ENCODE measurements at regions not wholly inside any gene's neighbourhood (a gene's known extent, or its start where the extent isn't known, plus 50 kb on each side); places are given as distances from the start of the nearest gene placed in this dataset.

- H3K23ac ChIP-seq (ENCODE audit: insufficient read length): no peak overlapping the region
- H3K4me1 ChIP-seq (replicated peaks in 1 of 4; ENCODE audit: control insufficient read depth in 3 of 4, insufficient read depth in 4 of 4, low read length in 3 of 4): no peaks in the 10 kb centered on the region
- no peak overlapping the region for H2BK12ac ChIP-seq (ENCODE audit: low read depth, low read length)
- H3K4ac ChIP-seq (replicated peaks; ENCODE audit: insufficient read length, low read depth, low read length): no peak overlapping the region
- H3K18ac ChIP-seq (ENCODE audit: extremely low read depth, low read length): no peak overlapping the region
- H3K56ac ChIP-seq (replicated peaks; ENCODE audit: insufficient read length, low read depth, low read length): no peak overlapping the region
- H3K4me2 ChIP-seq (ENCODE audit: insufficient read depth in 1 of 2, low read depth in 2 of 2, low read length in 2 of 2): no peak overlapping the region
- no peak for DNase-seq (ENCODE audit: low read depth in 1 of 2, low spot score in 2 of 2)
- H4K8ac ChIP-seq (ENCODE audit: extremely low read depth, insufficient read depth, low read length): no peak overlapping the region
- H4K5ac ChIP-seq (ENCODE audit: insufficient read length, low read depth, low read length): no peak overlapping the region
- no peak overlapping the region for H2BK15ac ChIP-seq (ENCODE audit: low read length)
- no peak overlapping the region for H2BK5ac ChIP-seq (ENCODE audit: low read depth, low read length)
- H2AK5ac ChIP-seq (ENCODE audit: low read depth, low read length): no peak overlapping the region
- H3K27me3 ChIP-seq (replicated peaks in 1 of 4; ENCODE audit: control insufficient read depth in 3 of 4, extremely low read depth in 1 of 4, insufficient read depth in 3 of 4, low read length in 3 of 4): no peaks in the 10 kb centered on the region
- H3K79me1 ChIP-seq (ENCODE audit: low read depth, low read length): no peaks in the 10 kb centered on the region
- no peaks in the 10 kb centered on the region for H3K79me2 ChIP-seq (ENCODE audit: control insufficient read depth in 1 of 2, insufficient read depth in 2 of 2, low read length in 2 of 2)
- no peak overlapping the region for H3K27ac ChIP-seq (ENCODE audit: low read depth, low read length)
- no peaks in the 10 kb centered on the region for H4K20me1 ChIP-seq (replicated peaks in 1 of 2; ENCODE audit: control insufficient read depth in 1 of 2, insufficient read depth in 2 of 2, low read length in 2 of 2)
- H2BK120ac ChIP-seq (replicated peaks; ENCODE audit: low read depth, low read length): no peak overlapping the region
- no peak overlapping the region for H2AFZ ChIP-seq (ENCODE audit: low read length)
- no peaks in the 10 kb centered on the region for H3K23me2 ChIP-seq (ENCODE audit: low read depth, low read length)
- WGBS, 2 experiments (ENCODE audit: extremely low coverage in 1 of 2, insufficient coverage in 1 of 2, insufficient read length in 1 of 2, insufficient replicate concordance in 2 of 2, low coverage in 1 of 2, low lambda C conversion rate in 2 of 2, missing lambda C conversion rate in 1 of 2): 81% methylated on average over 1 of the region's 1 CpG; no CpG with 5 or more reads in 1 of the 2 experiments
- no peaks in the 10 kb centered on the region for H3K9me3 ChIP-seq (ENCODE audit: insufficient read depth in 2 of 2, low read depth in 1 of 2, low read length in 1 of 2)
- no peak overlapping the region for H2BK20ac ChIP-seq (ENCODE audit: low read length)
- H3K36me3 ChIP-seq (ENCODE audit: control insufficient read depth in 2 of 4, insufficient read depth in 4 of 4, low read length in 3 of 4): no peaks in the 10 kb centered on the region
- FAIRE-seq: no peak
- no peak overlapping the region for H3K4me3 ChIP-seq (ENCODE audit: extremely low read depth in 1 of 4, insufficient read depth in 2 of 4, low read depth in 3 of 4, low read length in 4 of 4)
- CTCF ChIA-PET (ENCODE audit: partially characterized antibody): interaction anchor here (1.2 kb wide), 1 partner anchor 20 kb away, joined by 4 read pairs; no protein-coding TSS in a partner anchor
- POLR2A ChIA-PET (ENCODE audit: partially characterized antibody): no interaction called here
- no peak overlapping the region for H3K9ac ChIP-seq (replicated peaks in 1 of 4; ENCODE audit: extremely low read depth in 1 of 4, low read depth in 3 of 4, low read length in 3 of 4)
- no peak overlapping the region for H3K14ac ChIP-seq (ENCODE audit: insufficient read length)
- H4K91ac ChIP-seq (replicated peaks; ENCODE audit: insufficient read length, low read length): no peak overlapping the region
- TF ChIP-seq ASH2L (IDR thresholded peaks at IDR 0.05; ENCODE audit: low read length) (no peak), KDM5A (IDR thresholded peaks at IDR 0.05; ENCODE audit: low read length) (no peak), EGR1 (IDR thresholded peaks at IDR 0.05; ENCODE audit: borderline replicate concordance, low read depth, low read length) (no peak)
- TF ChIP-seq, protein P1, sequence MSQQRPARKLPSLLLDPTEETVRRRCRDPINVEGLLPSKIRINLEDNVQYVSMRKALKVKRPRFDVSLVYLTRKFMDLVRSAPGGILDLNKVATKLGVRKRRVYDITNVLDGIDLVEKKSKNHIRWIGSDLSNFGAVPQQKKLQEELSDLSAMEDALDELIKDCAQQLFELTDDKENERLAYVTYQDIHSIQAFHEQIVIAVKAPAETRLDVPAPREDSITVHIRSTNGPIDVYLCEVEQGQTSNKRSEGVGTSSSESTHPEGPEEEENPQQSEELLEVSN (IDR thresholded peaks at IDR 0.05): no peak
Measured at GRCh38 chr5:82491397-82491796, 213.2 kb upstream of the RPS23 start.

All from H1 (cell line).